COLO668 (cell line): ENCODE measurements at regions not wholly inside any gene's neighbourhood (a gene's known extent, or its start where the extent isn't known, plus 50 kb on each side); places are given as distances from the start of the nearest gene placed in this dataset.

Experiments used
- DNase-seq: peaks from one replicate; lab custom pipeline; 2025; ENCODE audit not compliant: unreplicated experiment; lab: John Stamatoyannopoulos, UW

- no peak for DNase-seq
Measured at GRCh38 chr2:134770702-134771101, 51.9 kb upstream of the TMEM163 start.

GRCh38 chr2:134771313-134771801, 52.6 kb upstream of the TMEM163 start:
- no peak for DNase-seq

GRCh38 chr2:134772493-134773169, 53.8 kb upstream of the TMEM163 start:
- no peak for DNase-seq

- no peak for DNase-seq
Measured at GRCh38 chr2:134773335-134773734, 54.5 kb upstream of the TMEM163 start.

GRCh38 chr2:134773759-134774742, 55.3 kb upstream of the TMEM163 start:
- DNase-seq, result no peak

GRCh38 chr2:134774786-134775641, 56.2 kb upstream of the TMEM163 start:
- DNase-seq, result no peak

GRCh38 chr2:134776836-134777235, 58.0 kb upstream of the TMEM163 start:
- DNase-seq, result no peak

- no peak for DNase-seq
Measured at GRCh38 chr2:134777593-134777992, 58.8 kb upstream of the TMEM163 start.

GRCh38 chr2:134778372-134778771, 59.6 kb upstream of the TMEM163 start:
- peak; percentile 22 for DNase-seq

GRCh38 chr2:134780972-134781371, 57.4 kb upstream of the ACMSD start:
- DNase-seq, result no peak

- DNase-seq, result no peak
Measured at GRCh38 chr2:134782107-134782506, 56.3 kb upstream of the ACMSD start.

GRCh38 chr2:134782792-134783191, 55.6 kb upstream of the ACMSD start:
- peak; percentile 22 for DNase-seq

- no peak for DNase-seq
Measured at GRCh38 chr2:134783912-134784311, 54.5 kb upstream of the ACMSD start.

- no peak for DNase-seq
Measured at GRCh38 chr2:134785659-134786430, 52.6 kb upstream of the ACMSD start.

- no peak for DNase-seq
Measured at GRCh38 chr2:134788417-134788816, 50.0 kb upstream of the ACMSD start.
